GM23248 (cell line): ENCODE measurements at regions not wholly inside any gene's neighbourhood (a gene's known extent, or its start where the extent isn't known, plus 50 kb on each side); places are given as distances from the start of the nearest gene placed in this dataset.
"Not testable (repeated sequence)": the region's sequence is repeated elsewhere in the genome, so short reads cannot be mapped to it uniquely, and the experiment has no call there.

Experiments
- EZH2 ChIP-seq: fragments of 200-600 bp; sonication (generic); IDR thresholded peaks from 2 replicates; pipeline ENCODE4 v1.6.1; 2018; ENCODE audit warnings: antibody characterized with exemption, mild to moderate bottlenecking; ENCODE audit not compliant: insufficient read depth, poor library complexity, severe bottlenecking
- EZH2phosphoT487 ChIP-seq: fragments of 200-600 bp; sonication (generic); IDR thresholded peaks from 2 replicates; pipeline ENCODE4 v1.6.1; 2018; ENCODE audit warnings: antibody characterized with exemption, moderate library complexity, mild to moderate bottlenecking, low read depth; ENCODE audit not compliant: insufficient read depth

- TF ChIP-seq EZH2, EZH2phosphoT487: not testable (repeated sequence)
Measured at GRCh38 chr1:149241272-149241671, 137.9 kb upstream of the NBPF9 start.
